ENCODE measurements at regions not wholly inside any gene's neighbourhood (a gene's known extent, or its start where the extent isn't known, plus 50 kb on each side); places are given as distances from the start of the nearest gene placed in this dataset.

DNA sequence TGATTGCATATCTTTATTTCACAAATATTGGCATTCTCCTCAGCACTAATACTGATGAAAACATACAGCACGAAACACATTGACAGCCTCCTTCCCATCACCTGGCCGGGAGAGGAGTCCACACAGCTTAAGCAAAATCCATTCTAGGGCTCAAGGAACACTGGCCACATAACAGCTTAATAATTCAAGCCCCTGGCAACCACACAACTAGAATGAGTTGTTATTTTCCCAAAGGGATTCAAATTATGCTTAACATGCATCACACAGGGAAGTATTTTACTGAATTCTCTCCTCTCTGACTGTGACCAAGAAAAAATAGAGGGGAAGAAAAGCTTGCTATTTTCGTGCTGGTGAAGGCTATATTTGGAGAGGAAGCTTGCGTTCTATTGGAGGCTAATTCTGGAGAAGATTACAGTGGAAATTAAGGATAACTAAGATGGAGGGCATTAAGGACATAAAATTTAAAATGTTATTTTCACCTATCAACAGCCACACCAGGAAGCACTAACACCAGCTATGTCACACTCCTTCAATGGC lies 198.5 kb downstream of the ADGRG6 start:
- H3K36me3 ChIP-seq (ENCODE audit: insufficient read depth, insufficient read length, low read length): no peaks in the 10 kb centered on the region
- H3K4me3 ChIP-seq (ENCODE audit: insufficient read length, low read depth): no peak overlapping the region
- H3K27me3 ChIP-seq (ENCODE audit: insufficient read depth, insufficient read length): no peaks in the 10 kb centered on the region
- no peak for DNase-seq (ENCODE audit: low read depth, low spot score)
- peaks cover 5% of the 10 kb centered on the region; the same call in 1 of the 2 replicates for H3K9me3 ChIP-seq (ENCODE audit: insufficient read depth, low read length)
- TF ChIP-seq ZNF274 (IDR thresholded peaks at IDR 0.05; ENCODE audit: low read depth, low read length) (no peak), SUZ12 (IDR thresholded peaks at IDR 0.05; ENCODE audit: extremely low read depth, insufficient read depth, insufficient read length) (no peak), YY1 (IDR thresholded peaks at IDR 0.05; ENCODE audit: insufficient read depth, insufficient read length) (no peak)
- H3K9ac ChIP-seq (ENCODE audit: insufficient read length, low read depth): no peak overlapping the region
- no peaks in the 10 kb centered on the region for H3K4me1 ChIP-seq (ENCODE audit: insufficient read depth, insufficient read length)

- no peak for DNase-seq (ENCODE audit: low read depth, low spot score)
- H3K27me3 ChIP-seq (ENCODE audit: insufficient read depth, insufficient read length): no peaks in the 10 kb centered on the region
- no peaks in the 10 kb centered on the region for H3K36me3 ChIP-seq (ENCODE audit: insufficient read depth, insufficient read length, low read length)
- no peak overlapping the region for H3K4me3 ChIP-seq (ENCODE audit: insufficient read length, low read depth)
- TF ChIP-seq ZNF274 (IDR thresholded peaks at IDR 0.05; ENCODE audit: low read depth, low read length): no peak
- no peak for TF ChIP-seq YY1 (IDR thresholded peaks at IDR 0.05; ENCODE audit: insufficient read depth, insufficient read length)
- TF ChIP-seq SUZ12 (IDR thresholded peaks at IDR 0.05; ENCODE audit: extremely low read depth, insufficient read depth, insufficient read length): no peak
- H3K4me1 ChIP-seq (ENCODE audit: insufficient read depth, insufficient read length): no peaks in the 10 kb centered on the region
- H3K9me3 ChIP-seq (ENCODE audit: insufficient read depth, low read length): peaks cover 5% of the 10 kb centered on the region; the same call in 1 of the 2 replicates
- H3K9ac ChIP-seq (ENCODE audit: insufficient read length, low read depth): no peak overlapping the region
These were observed 200.0 kb downstream of the ADGRG6 start for GRCh38 chr6:142501795-142502194.

- no peaks in the 10 kb centered on the region for H3K4me1 ChIP-seq (ENCODE audit: insufficient read depth, insufficient read length)
- H3K36me3 ChIP-seq (ENCODE audit: insufficient read depth, insufficient read length, low read length): no peaks in the 10 kb centered on the region
- no peak overlapping the region for H3K4me3 ChIP-seq (ENCODE audit: insufficient read length, low read depth)
- H3K9me3 ChIP-seq (ENCODE audit: insufficient read depth, low read length): peaks cover 5% of the 10 kb centered on the region; the same call in 1 of the 2 replicates
- no peaks in the 10 kb centered on the region for H3K27me3 ChIP-seq (ENCODE audit: insufficient read depth, insufficient read length)
- TF ChIP-seq SUZ12 (IDR thresholded peaks at IDR 0.05; ENCODE audit: extremely low read depth, insufficient read depth, insufficient read length): no peak
- no peak for TF ChIP-seq YY1 (IDR thresholded peaks at IDR 0.05; ENCODE audit: insufficient read depth, insufficient read length)
- no peak for TF ChIP-seq ZNF274 (IDR thresholded peaks at IDR 0.05; ENCODE audit: low read depth, low read length)
- DNase-seq (ENCODE audit: low read depth, low spot score): no peak
- H3K9ac ChIP-seq (ENCODE audit: insufficient read length, low read depth): no peak overlapping the region
These were observed 205.3 kb downstream of the ADGRG6 start for GRCh38 chr6:142507065-142507464.

GRCh38 chr6:142510211-142510610 lies 208.4 kb downstream of the ADGRG6 start:
- no peak for DNase-seq (ENCODE audit: low read depth, low spot score)
- H3K27me3 ChIP-seq (ENCODE audit: insufficient read depth, insufficient read length): no peaks in the 10 kb centered on the region
- no peaks in the 10 kb centered on the region for H3K36me3 ChIP-seq (ENCODE audit: insufficient read depth, insufficient read length, low read length)
- no peak overlapping the region for H3K4me3 ChIP-seq (ENCODE audit: insufficient read length, low read depth)
- TF ChIP-seq YY1 (IDR thresholded peaks at IDR 0.05; ENCODE audit: insufficient read depth, insufficient read length): no peak
- TF ChIP-seq ZNF274 (IDR thresholded peaks at IDR 0.05; ENCODE audit: low read depth, low read length): no peak
- no peak for TF ChIP-seq SUZ12 (IDR thresholded peaks at IDR 0.05; ENCODE audit: extremely low read depth, insufficient read depth, insufficient read length)
- no peak overlapping the region for H3K9ac ChIP-seq (ENCODE audit: insufficient read length, low read depth)
- no peaks in the 10 kb centered on the region for H3K4me1 ChIP-seq (ENCODE audit: insufficient read depth, insufficient read length)
- no peaks in the 10 kb centered on the region for H3K9me3 ChIP-seq (ENCODE audit: insufficient read depth, low read length)

- no peaks in the 10 kb centered on the region for H3K9me3 ChIP-seq (ENCODE audit: insufficient read depth, low read length)
- peaks cover 3% of the 10 kb centered on the region for H3K4me1 ChIP-seq (ENCODE audit: insufficient read depth, insufficient read length)
- no peak overlapping the region for H3K4me3 ChIP-seq (ENCODE audit: insufficient read length, low read depth)
- no peaks in the 10 kb centered on the region for H3K36me3 ChIP-seq (ENCODE audit: insufficient read depth, insufficient read length, low read length)
- no peak for DNase-seq (ENCODE audit: low read depth, low spot score)
- H3K27me3 ChIP-seq (ENCODE audit: insufficient read depth, insufficient read length): no peaks in the 10 kb centered on the region
- no peak overlapping the region for H3K9ac ChIP-seq (ENCODE audit: insufficient read length, low read depth)
- TF ChIP-seq ZNF274 (IDR thresholded peaks at IDR 0.05; ENCODE audit: low read depth, low read length) (no peak), SUZ12 (IDR thresholded peaks at IDR 0.05; ENCODE audit: extremely low read depth, insufficient read depth, insufficient read length) (no peak), YY1 (IDR thresholded peaks at IDR 0.05; ENCODE audit: insufficient read depth, insufficient read length) (no peak)
These were observed 216.3 kb downstream of the ADGRG6 start for GRCh38 chr6:142518126-142518525.

DNA sequence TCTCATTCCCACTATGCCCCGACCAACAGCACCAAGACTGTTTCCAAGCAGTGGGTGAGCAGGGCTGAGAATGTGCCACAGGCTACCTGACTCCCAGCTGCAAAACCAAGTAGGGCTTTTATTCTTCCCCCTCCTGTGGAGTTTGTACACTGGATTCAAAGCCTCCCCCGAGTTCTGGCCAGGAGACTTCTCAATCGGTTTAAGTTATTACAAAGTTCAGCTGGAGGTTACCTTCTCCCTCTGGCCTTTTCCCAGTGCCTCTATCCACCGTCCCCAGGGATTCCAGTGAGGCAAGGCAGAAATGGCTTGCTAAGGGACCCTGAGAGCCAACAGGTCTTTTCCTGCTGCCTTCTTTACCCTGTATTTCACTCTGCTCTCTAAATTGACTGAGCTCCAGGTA lies 217.0 kb downstream of the ADGRG6 start:
- peaks cover 3% of the 10 kb centered on the region for H3K4me1 ChIP-seq (ENCODE audit: insufficient read depth, insufficient read length)
- no peaks in the 10 kb centered on the region for H3K9me3 ChIP-seq (ENCODE audit: insufficient read depth, low read length)
- no peaks in the 10 kb centered on the region for H3K36me3 ChIP-seq (ENCODE audit: insufficient read depth, insufficient read length, low read length)
- no peak for DNase-seq (ENCODE audit: low read depth, low spot score)
- no peaks in the 10 kb centered on the region for H3K27me3 ChIP-seq (ENCODE audit: insufficient read depth, insufficient read length)
- TF ChIP-seq SUZ12 (IDR thresholded peaks at IDR 0.05; ENCODE audit: extremely low read depth, insufficient read depth, insufficient read length) (no peak), ZNF274 (IDR thresholded peaks at IDR 0.05; ENCODE audit: low read depth, low read length) (no peak), YY1 (IDR thresholded peaks at IDR 0.05; ENCODE audit: insufficient read depth, insufficient read length) (no peak)
- H3K4me3 ChIP-seq (ENCODE audit: insufficient read length, low read depth): no peak overlapping the region
- no peak overlapping the region for H3K9ac ChIP-seq (ENCODE audit: insufficient read length, low read depth)

GRCh38 chr6:142521791-142522190 lies 220.0 kb downstream of the ADGRG6 start:
- H3K27me3 ChIP-seq (ENCODE audit: insufficient read depth, insufficient read length): no peaks in the 10 kb centered on the region
- no peaks in the 10 kb centered on the region for H3K9me3 ChIP-seq (ENCODE audit: insufficient read depth, low read length)
- H3K4me3 ChIP-seq (ENCODE audit: insufficient read length, low read depth): no peak overlapping the region
- peaks cover 3% of the 10 kb centered on the region for H3K4me1 ChIP-seq (ENCODE audit: insufficient read depth, insufficient read length)
- DNase-seq (ENCODE audit: low read depth, low spot score): no peak
- TF ChIP-seq YY1 (IDR thresholded peaks at IDR 0.05; ENCODE audit: insufficient read depth, insufficient read length): no peak
- no peak for TF ChIP-seq ZNF274 (IDR thresholded peaks at IDR 0.05; ENCODE audit: low read depth, low read length)
- TF ChIP-seq SUZ12 (IDR thresholded peaks at IDR 0.05; ENCODE audit: extremely low read depth, insufficient read depth, insufficient read length): no peak
- H3K9ac ChIP-seq (ENCODE audit: insufficient read length, low read depth): no peak overlapping the region
- no peaks in the 10 kb centered on the region for H3K36me3 ChIP-seq (ENCODE audit: insufficient read depth, insufficient read length, low read length)
